ENCODE measurements at regions not wholly inside any gene's neighbourhood (a gene's known extent, or its start where the extent isn't known, plus 50 kb on each side); places are given as distances from the start of the nearest gene placed in this dataset.

DNA sequence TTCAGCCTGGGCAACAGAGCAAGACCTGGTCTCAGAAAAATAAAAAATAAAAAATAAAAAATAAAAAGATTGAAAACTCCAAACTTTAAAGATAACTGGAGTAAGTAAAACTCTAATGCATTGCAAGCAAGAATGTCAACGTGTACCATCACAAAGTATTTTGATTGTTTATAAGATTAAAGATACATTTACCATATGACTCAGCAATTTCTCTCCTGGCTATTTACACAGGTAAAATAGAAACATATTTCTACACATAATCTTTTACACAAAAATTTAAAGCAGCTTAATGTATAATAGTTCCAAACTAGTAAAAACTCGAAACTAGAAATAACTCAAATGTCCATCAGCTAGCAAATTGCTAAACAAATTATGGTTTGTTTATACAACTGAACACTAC lies 456.1 kb upstream of the RGS18 start:
- H3K36me3 ChIP-seq (ENCODE audit: control insufficient read depth, insufficient read depth, low read length), result no peaks in the 10 kb centered on the region
- no peak overlapping the region for H2AK9ac ChIP-seq (replicated peaks; ENCODE audit: low read depth, low read length, poor library complexity)
- no peak overlapping the region for H4K5ac ChIP-seq (ENCODE audit: low read depth, low read length)
- no peak overlapping the region for H2BK120ac ChIP-seq (ENCODE audit: low read depth, low read length)
- no peaks in the 10 kb centered on the region for H3K9me3 ChIP-seq (ENCODE audit: control insufficient read depth, insufficient read depth, low read length)
- H2BK5ac ChIP-seq (ENCODE audit: low read depth, low read length, poor library complexity, severe bottlenecking), result no peak overlapping the region
- dilution Hi-C loops (cut with HindIII; ENCODE audit: low sequenced_read_pairs, unreplicated experiment) (no loop called here), in situ Hi-C loops (cut with MboI; ENCODE audit: low sequenced_read_pairs) (no loop called here), intact Hi-C loops (cut with micrococcal nuclease) (no loop called here)
- no peak overlapping the region for H3K4ac ChIP-seq (ENCODE audit: low read depth, low read length)
- no peak overlapping the region for H3K9ac ChIP-seq (ENCODE audit: low read depth, low read length)
- H3K27me3 ChIP-seq (ENCODE audit: control insufficient read depth, insufficient read depth, low read length), result no peaks in the 10 kb centered on the region
- ChIA-PET CTCF (no interaction called here), POLR2A (ENCODE audit: unreplicated experiment) (no interaction called here)
- no peak overlapping the region for H3K27ac ChIP-seq (ENCODE audit: insufficient read depth, low read length)
- no peak overlapping the region for H3K4me3 ChIP-seq (ENCODE audit: insufficient read depth, low read depth, low read length)
- no peak overlapping the region for H2AK5ac ChIP-seq (ENCODE audit: low read depth, low read length)
- no peak overlapping the region for H2BK20ac ChIP-seq (ENCODE audit: low read depth, low read length)
- H3K9me1 ChIP-seq (ENCODE audit: insufficient read depth, low read length), result no peaks in the 10 kb centered on the region
- no peak overlapping the region for H4K91ac ChIP-seq (ENCODE audit: insufficient read depth, low read depth, low read length)
- no peak overlapping the region for H3K18ac ChIP-seq (ENCODE audit: low read depth, low read length)
- WGBS, 2 experiments (ENCODE audit: extremely low coverage in 2 of 2, insufficient read length in 1 of 2), result no CpG with 5 or more reads among the region's 2 CpGs
- H2AFZ ChIP-seq (replicated peaks; ENCODE audit: low read length, poor library complexity), result no peak overlapping the region
- no peak overlapping the region for H3K56ac ChIP-seq (ENCODE audit: extremely low read depth, insufficient read depth, low read length)
- no peak overlapping the region for H2BK15ac ChIP-seq (ENCODE audit: low read depth, low read length)
- no peaks in the 10 kb centered on the region for H3K4me1 ChIP-seq (ENCODE audit: control insufficient read depth, insufficient read depth, low read length)
- H3K23ac ChIP-seq (ENCODE audit: low read depth, low read length), result no peak overlapping the region
- H4K8ac ChIP-seq (ENCODE audit: low read depth in 2 of 2, low read length in 2 of 2), result no peak overlapping the region
- no TSS peak for BruUV-seq (replicated peaks)
- no peaks in the 10 kb centered on the region for H4K20me1 ChIP-seq (ENCODE audit: insufficient read depth, low read length)
- no peak for DNase-seq
- no peak for ATAC-seq (ENCODE audit: low read depth)
- H3K4me2 ChIP-seq (ENCODE audit: low read depth, low read length), result no peak overlapping the region
- TF ChIP-seq MAZ (IDR thresholded peaks at IDR 0.05; ENCODE audit: borderline replicate concordance, low read depth, low read length) (no peak), NFE2L2 (IDR thresholded peaks at IDR 0.05; ENCODE audit: low read depth, low read length) (peak; percentile 85), MAFK (IDR thresholded peaks at IDR 0.05; ENCODE audit: low read depth, low read length) (peak; percentile 57)
- H3K14ac ChIP-seq (replicated peaks; ENCODE audit: low read depth, low read length), result no peak overlapping the region
- H3K79me1 ChIP-seq (ENCODE audit: low read depth in 1 of 2, low read length in 2 of 2), result no peaks in the 10 kb centered on the region

Data from IMR-90 (cell line).